ENCODE measurements at regions not wholly inside any gene's neighbourhood (a gene's known extent, or its start where the extent isn't known, plus 50 kb on each side); places are given as distances from the start of the nearest gene placed in this dataset.

- TF ChIP-seq CTCF (IDR thresholded peaks at IDR 0.05) = no peak
- Mint-ChIP-seq H3K27ac (ENCODE audit: unreplicated experiment) (no peak overlapping the region), H3K4me1 (ENCODE audit: low read depth) (peaks cover 23% of the 10 kb centered on the region), H3K27me3 (ENCODE audit: low read depth) (no peaks in the 10 kb centered on the region), H3K9me3 (ENCODE audit: low read depth) (no peaks in the 10 kb centered on the region), H3K36me3 (ENCODE audit: low read depth) (peaks cover 1% of the 10 kb centered on the region), H3K4me3 (ENCODE audit: unreplicated experiment) (no peak overlapping the region)
- DNase-seq (ENCODE audit: low spot score) = no peak
Observed at GRCh38 chr5:74111764-74112163, 485.8 kb downstream of the ARHGEF28 start.

GRCh38 chr5:74109344-74109743 is 483.3 kb downstream of the ARHGEF28 start:
- Mint-ChIP-seq H3K27me3 (ENCODE audit: low read depth) (no peaks in the 10 kb centered on the region), H3K27ac (ENCODE audit: unreplicated experiment) (no peak overlapping the region), H3K4me3 (ENCODE audit: unreplicated experiment) (no peak overlapping the region), H3K9me3 (ENCODE audit: low read depth) (no peaks in the 10 kb centered on the region), H3K36me3 (ENCODE audit: low read depth) (peaks cover 1% of the 10 kb centered on the region), H3K4me1 (ENCODE audit: low read depth) (peaks cover 23% of the 10 kb centered on the region)
- no peak for TF ChIP-seq CTCF (IDR thresholded peaks at IDR 0.05)
- DNase-seq (ENCODE audit: low spot score) = no peak

DNA sequence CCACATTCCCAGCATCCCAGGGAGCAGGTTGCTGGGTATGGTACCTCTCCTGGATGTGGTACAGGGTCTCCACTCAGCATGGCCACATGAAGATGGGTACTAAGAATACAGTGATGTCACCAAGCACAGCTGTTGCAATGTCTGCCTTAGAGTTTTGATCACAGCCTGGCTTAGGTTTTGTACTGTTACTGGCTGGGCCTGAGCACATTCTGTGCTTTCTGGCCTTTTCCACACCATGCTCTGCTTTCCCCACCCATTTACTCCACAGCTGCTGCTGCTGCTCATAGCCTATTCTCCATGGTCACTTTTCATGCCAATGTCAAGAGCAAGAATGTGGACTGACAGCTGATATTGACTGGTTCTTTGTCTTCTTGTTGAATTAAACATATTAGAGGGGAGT is 481.9 kb downstream of the ARHGEF28 start:
- Mint-ChIP-seq H3K9me3 (ENCODE audit: low read depth) (no peaks in the 10 kb centered on the region), H3K4me3 (ENCODE audit: unreplicated experiment) (no peak overlapping the region), H3K36me3 (ENCODE audit: low read depth) (peaks cover 1% of the 10 kb centered on the region), H3K27me3 (ENCODE audit: low read depth) (no peaks in the 10 kb centered on the region), H3K27ac (ENCODE audit: unreplicated experiment) (no peak overlapping the region), H3K4me1 (ENCODE audit: low read depth) (peaks cover 12% of the 10 kb centered on the region)
- TF ChIP-seq CTCF (IDR thresholded peaks at IDR 0.05) = no peak
- DNase-seq (ENCODE audit: low spot score) = no peak

DNA sequence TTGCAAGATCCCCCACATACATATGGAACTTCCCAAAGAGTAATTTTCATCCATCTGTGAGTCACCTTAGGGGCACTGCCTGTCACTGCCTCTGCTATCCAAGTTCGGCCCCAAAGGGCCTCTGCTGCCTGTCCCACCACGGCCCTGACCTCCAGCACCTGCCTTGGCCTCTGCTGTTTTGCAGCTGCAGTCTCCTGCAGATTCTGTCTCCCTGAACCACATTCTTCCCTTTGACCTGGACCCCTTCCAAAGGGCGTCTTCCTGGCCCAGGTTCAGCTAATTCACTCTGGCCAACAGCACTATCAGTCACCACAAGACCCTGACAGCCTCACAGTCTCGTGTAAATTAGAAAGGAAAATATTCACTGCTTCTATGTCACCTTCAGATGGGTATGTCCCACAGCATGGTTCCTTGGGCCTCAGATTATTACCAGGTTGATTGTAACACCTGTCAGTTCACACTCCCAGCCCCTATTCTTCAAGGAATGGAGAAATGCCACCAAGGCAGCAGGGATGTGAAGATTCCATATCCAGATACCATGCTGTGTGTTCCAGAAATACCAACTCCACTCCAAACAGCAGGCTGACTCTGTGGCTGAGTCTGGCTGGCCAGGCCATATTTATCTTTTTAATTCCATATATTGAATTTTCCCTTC is 479.3 kb downstream of the ARHGEF28 start:
- no peaks in the 10 kb centered on the region for H3K4me1 Mint-ChIP-seq (ENCODE audit: low read depth)
- H3K4me3 Mint-ChIP-seq (ENCODE audit: unreplicated experiment) = no peak overlapping the region
- H3K9me3 Mint-ChIP-seq (ENCODE audit: low read depth) = no peaks in the 10 kb centered on the region
- DNase-seq (ENCODE audit: low spot score) = no peak
- peaks cover 1% of the 10 kb centered on the region for H3K36me3 Mint-ChIP-seq (ENCODE audit: low read depth)
- H3K27me3 Mint-ChIP-seq (ENCODE audit: low read depth) = no peaks in the 10 kb centered on the region
- H3K27ac Mint-ChIP-seq (ENCODE audit: unreplicated experiment) = no peak overlapping the region
- TF ChIP-seq CTCF (IDR thresholded peaks at IDR 0.05) = no peak

DNA sequence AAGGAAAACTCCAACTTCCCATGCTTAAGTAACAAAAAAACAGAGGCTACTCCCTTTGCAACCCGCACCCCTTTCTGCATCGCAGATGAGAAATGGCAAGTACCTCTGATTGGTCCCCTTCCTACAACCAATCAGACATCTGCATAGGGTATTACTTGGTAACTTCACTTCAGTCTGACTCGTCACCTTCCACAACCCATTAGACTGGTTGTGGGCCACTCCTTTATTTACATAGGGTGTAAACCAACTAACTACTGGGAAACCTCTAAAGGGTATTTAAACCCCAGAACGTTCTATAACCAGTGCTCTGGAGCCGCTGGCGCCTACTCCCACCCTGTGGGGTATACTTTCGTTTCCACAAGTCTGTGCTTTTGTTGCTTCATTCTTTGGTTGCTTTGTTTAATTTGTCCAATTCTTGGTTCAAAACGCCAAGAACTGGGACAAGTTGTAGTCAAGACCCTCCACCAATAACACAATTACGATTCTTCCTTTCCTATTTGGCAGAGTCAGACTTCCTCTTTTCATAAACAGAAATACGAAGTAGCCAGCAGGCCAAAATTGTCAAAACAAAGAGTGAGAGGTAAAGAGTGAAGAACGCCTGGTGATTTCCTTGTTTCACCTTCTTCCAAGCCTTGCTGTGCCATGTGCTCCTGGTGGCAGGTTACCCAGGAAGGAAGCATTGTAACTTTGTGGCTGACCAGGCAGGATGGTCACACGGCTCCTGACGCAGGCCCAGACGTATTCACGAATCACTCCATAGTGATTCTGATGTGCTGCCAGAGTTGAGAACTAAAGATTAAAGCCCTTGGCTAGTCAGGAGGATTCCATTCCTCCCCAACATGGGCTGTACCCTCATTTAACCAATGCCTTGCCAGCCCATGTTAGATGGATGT is 477.4 kb downstream of the ARHGEF28 start:
- no peak for TF ChIP-seq CTCF (IDR thresholded peaks at IDR 0.05)
- Mint-ChIP-seq H3K9me3 (ENCODE audit: low read depth) (peaks cover 4% of the 10 kb centered on the region), H3K27me3 (ENCODE audit: low read depth) (no peaks in the 10 kb centered on the region), H3K4me1 (ENCODE audit: low read depth) (peaks cover 5% of the 10 kb centered on the region), H3K27ac (ENCODE audit: unreplicated experiment) (no peak overlapping the region), H3K36me3 (ENCODE audit: low read depth) (no peaks in the 10 kb centered on the region), H3K4me3 (ENCODE audit: unreplicated experiment) (no peak overlapping the region)
- no peak for DNase-seq (ENCODE audit: low spot score)
